Activated naive CD4-positive, alpha-beta T cell treated with anti-CD3 and anti-CD28 coated beads, Interleukin-2, amount 50 U/mL, for 16 hours (primary cell): ENCODE measurements at regions not wholly inside any gene's neighbourhood (a gene's known extent, or its start where the extent isn't known, plus 50 kb on each side); places are given as distances from the start of the nearest gene placed in this dataset.

Source experiments
- DNase-seq: peaks from one replicate; pipeline ENCODE4 v3.0.0-alpha.2; 2020

GRCh38 chr2:128867311-128867710, 548.6 kb upstream of the HS6ST1 start:
- DNase-seq, result no peak

- DNase-seq, result no peak
Measured at GRCh38 chr2:128867936-128868636, 549.4 kb upstream of the HS6ST1 start.

- no peak for DNase-seq
Measured at GRCh38 chr2:128868686-128869551, 550.3 kb upstream of the HS6ST1 start.

GRCh38 chr2:128874608-128875007, 555.9 kb upstream of the HS6ST1 start:
- DNase-seq, result no peak

GRCh38 chr2:128876986-128877983, 558.6 kb upstream of the HS6ST1 start:
- DNase-seq, result no peak

- DNase-seq, result no peak
Measured at GRCh38 chr2:128879161-128879560, 560.5 kb upstream of the HS6ST1 start.

- DNase-seq, result no peak
Measured at GRCh38 chr2:128894896-128895295, 576.2 kb upstream of the HS6ST1 start.

GRCh38 chr2:128901572-128902391, 583.1 kb upstream of the HS6ST1 start:
- no peak for DNase-seq

- DNase-seq, result no peak
Measured at GRCh38 chr2:128903637-128904036, 585.0 kb upstream of the HS6ST1 start.

GRCh38 chr2:128911276-128911675, 592.6 kb upstream of the HS6ST1 start:
- DNase-seq, result no peak

- no peak for DNase-seq
Measured at GRCh38 chr2:128914320-128914719, 595.7 kb upstream of the HS6ST1 start.

GRCh38 chr2:128921751-128922150, 603.1 kb upstream of the HS6ST1 start:
- no peak for DNase-seq

- DNase-seq, result no peak
Measured at GRCh38 chr2:128922154-128922553, 603.5 kb upstream of the HS6ST1 start.

GRCh38 chr2:128925631-128926030, 607.0 kb upstream of the HS6ST1 start:
- DNase-seq, result no peak

- no peak for DNase-seq
Measured at GRCh38 chr2:128930101-128930500, 611.4 kb upstream of the HS6ST1 start.

- DNase-seq, result no peak
Measured at GRCh38 chr2:128940378-128940777, 621.7 kb upstream of the HS6ST1 start.

- no peak for DNase-seq
Measured at GRCh38 chr2:128941751-128942150, 623.1 kb upstream of the HS6ST1 start.

- DNase-seq, result no peak
Measured at GRCh38 chr2:128949360-128949759, 630.7 kb upstream of the HS6ST1 start.

GRCh38 chr2:128950758-128951157, 632.1 kb upstream of the HS6ST1 start:
- no peak for DNase-seq

GRCh38 chr2:128958241-128958640, 639.6 kb upstream of the HS6ST1 start:
- DNase-seq, result no peak

GRCh38 chr2:128967646-128968045, 649.0 kb upstream of the HS6ST1 start:
- DNase-seq, result no peak

- DNase-seq, result no peak
Measured at GRCh38 chr2:128969374-128969773, 650.7 kb upstream of the HS6ST1 start.
